ENCODE measurements at regions not wholly inside any gene's neighbourhood (a gene's known extent, or its start where the extent isn't known, plus 50 kb on each side); places are given as distances from the start of the nearest gene placed in this dataset.
"Not testable (repeated sequence)": the region's sequence is repeated elsewhere in the genome, so short reads cannot be mapped to it uniquely, and the experiment has no call there.

- 87 to 95% (median 92%) methylated on average over 15 of the region's 15 CpGs for WGBS, 5 donors
Measured at GRCh38 chr2:44061469-44061868, 65.7 kb upstream of the LRPPRC start.

GRCh38 chr2:44061876-44062275 lies 66.1 kb upstream of the LRPPRC start:
- TF ChIP-seq POLR2A (IDR thresholded peaks at IDR 0.05) (no peak), POLR2AphosphoS5 (IDR thresholded peaks at IDR 0.05) (no peak), EP300 (IDR thresholded peaks at IDR 0.05) (no peak), CTCF (IDR thresholded peaks at IDR 0.05) (no peak)
- 66 to 91% (median 81%) methylated on average over 7 of the region's 7 CpGs for WGBS, 5 donors
- H3K27me3 ChIP-seq: no peaks in the 10 kb centered on the region
- no peak overlapping the region for H3K4me3 ChIP-seq
- no peaks in the 10 kb centered on the region for H3K4me1 ChIP-seq
- no peaks in the 10 kb centered on the region for H3K9me3 ChIP-seq
- intact Hi-C loops (cut with DNase I; ENCODE audit: low total_unique reads): no loop called here
- no peak overlapping the region for H3K27ac ChIP-seq
- no peaks in the 10 kb centered on the region for H3K36me3 ChIP-seq
- DNase-seq: no peak

More at GRCh38 chr2:44061469-44061868, 65.7 kb upstream of the LRPPRC start:
- no peak overlapping the region for H3K27ac ChIP-seq
- H3K9me3 ChIP-seq: no peaks in the 10 kb centered on the region
- H3K4me3 ChIP-seq: no peak overlapping the region
- no peaks in the 10 kb centered on the region for H3K27me3 ChIP-seq
- TF ChIP-seq CTCF (IDR thresholded peaks at IDR 0.05) (no peak), POLR2A (IDR thresholded peaks at IDR 0.05) (no peak), POLR2AphosphoS5 (IDR thresholded peaks at IDR 0.05) (no peak), EP300 (IDR thresholded peaks at IDR 0.05) (no peak)
- H3K4me1 ChIP-seq: no peaks in the 10 kb centered on the region
- no peak for DNase-seq
- intact Hi-C loops (cut with DNase I; ENCODE audit: low total_unique reads): no loop called here
- no peaks in the 10 kb centered on the region for H3K36me3 ChIP-seq

GRCh38 chr2:44063033-44063432 lies 67.2 kb upstream of the LRPPRC start:
- Histone ChIP-seq H3K27ac (no peak overlapping the region), H3K36me3 (no peaks in the 10 kb centered on the region), H3K27me3 (no peaks in the 10 kb centered on the region), H3K4me3 (no peak overlapping the region), H3K9me3 (no peaks in the 10 kb centered on the region), H3K4me1 (no peaks in the 10 kb centered on the region)
- TF ChIP-seq POLR2AphosphoS5 (IDR thresholded peaks at IDR 0.05): no peak
- no peak for TF ChIP-seq CTCF (IDR thresholded peaks at IDR 0.05)
- TF ChIP-seq POLR2A (IDR thresholded peaks at IDR 0.05): no peak
- TF ChIP-seq EP300 (IDR thresholded peaks at IDR 0.05): no peak
- DNase-seq: no peak
- intact Hi-C loops (cut with DNase I; ENCODE audit: low total_unique reads): no loop called here
- 78 to 90% (median 84%) methylated on average over 4 of the region's 4 CpGs for WGBS, 5 donors

- intact Hi-C loops (cut with DNase I; ENCODE audit: low total_unique reads); H3K27ac ChIP-seq: not testable (repeated sequence)
- WGBS, 5 donors: 95 to 98% (median 96%) methylated on average over 6 of the region's 6 CpGs
Measured at GRCh38 chr2:44064281-44064680, 68.5 kb upstream of the LRPPRC start.

GRCh38 chr2:44067012-44067790 lies 71.4 kb upstream of the LRPPRC start:
- intact Hi-C loops (cut with DNase I; ENCODE audit: low total_unique reads); H3K4me1 ChIP-seq; H3K4me3 ChIP-seq; DNase-seq; H3K9me3 ChIP-seq; H3K36me3 ChIP-seq; H3K27ac ChIP-seq; H3K27me3 ChIP-seq: not testable (repeated sequence)
- 95 to 98% (median 98%) methylated on average over 15 to 41 of the region's 57 CpGs for WGBS, 5 donors

More at GRCh38 chr2:44064281-44064680, 68.5 kb upstream of the LRPPRC start:
- H3K27me3 ChIP-seq, DNase-seq, H3K9me3 ChIP-seq, H3K4me3 ChIP-seq, H3K4me1 ChIP-seq, H3K36me3 ChIP-seq: not testable (repeated sequence)

- H3K27ac ChIP-seq; H3K9me3 ChIP-seq; H3K36me3 ChIP-seq; H3K27me3 ChIP-seq; H3K4me3 ChIP-seq; H3K4me1 ChIP-seq; DNase-seq; intact Hi-C loops (cut with DNase I; ENCODE audit: low total_unique reads): not testable (repeated sequence)
- 96 to 98% (median 97%) methylated on average over 9 to 21 of the region's 22 CpGs for WGBS, 5 donors
Measured at GRCh38 chr2:44067791-44068181, 72.0 kb upstream of the LRPPRC start.

All from stomach (tissue), 8 donors.